ENCODE measurements at regions not wholly inside any gene's neighbourhood (a gene's known extent, or its start where the extent isn't known, plus 50 kb on each side); places are given as distances from the start of the nearest gene placed in this dataset.

GRCh38 chr3:166422556-166422955 is 585.3 kb upstream of the BCHE start:
- TF ChIP-seq POLR2AphosphoS5 (IDR thresholded peaks at IDR 0.05; ENCODE audit: low read depth, low read length) = no peak
- TF ChIP-seq CTCF (IDR thresholded peaks at IDR 0.05) = no peak
- no peak for TF ChIP-seq REST (IDR thresholded peaks at IDR 0.05; ENCODE audit: insufficient read depth in 1 of 2, low read depth in 2 of 2, low read length in 1 of 2)
- TF ChIP-seq TCF7L2 (IDR thresholded peaks at IDR 0.05; ENCODE audit: low read depth, low read length) = no peak
- TF ChIP-seq SIN3A (IDR thresholded peaks at IDR 0.05; ENCODE audit: borderline replicate concordance, insufficient read depth, low read depth, low read length) = no peak
